Endothelial cell of umbilical vein (primary cell): ENCODE measurements at regions not wholly inside any gene's neighbourhood (a gene's known extent, or its start where the extent isn't known, plus 50 kb on each side); places are given as distances from the start of the nearest gene placed in this dataset.

Experiments used
- BruUV-seq: library from RNA; stranded (reverse); fragments of 400-500 nt; replicated peaks from 2 replicates; lab custom pipeline; 2021; lab: Mats Ljungman, UMichigan
- CTCF ChIA-PET: fragments of 300-600, 350-600 bp; sonication (Branson Sonifier 250); formaldehyde crosslinking; loops from one replicate; lab custom pipeline; 2021; ENCODE audit warnings: antibody characterized with exemption, inconsistent platforms; lab: Charles Lee
- POLR2A ChIA-PET: fragments of 300-600, 350-600 bp; sonication (Branson Sonifier 250); formaldehyde crosslinking; loops from one replicate; lab custom pipeline; 2021; ENCODE audit warnings: antibody characterized with exemption, inconsistent platforms; lab: Charles Lee
- DNase-seq: peaks from one replicate; pipeline ENCODE4 v3.0.0-alpha.2; 2011; ENCODE audit warnings: low read depth, low spot score
- FAIRE-seq: peaks from 2 replicates; lab custom pipeline; 2011; peaks lifted over from hg19 to GRCh38; lab: Jason Lieb, UNC
- H2AFZ ChIP-seq: 2 replicates; pipeline ENCODE4 v1.6.0; 2012; ENCODE audit warnings: low read depth, low read length, control low read depth, inconsistent platforms
- H3K27ac ChIP-seq: 2 replicates; pipeline ENCODE4 v1.5.1; 2011; ENCODE audit warnings: low read depth, mild to moderate bottlenecking, control low read depth, low read length, moderate library complexity; ENCODE audit not compliant: insufficient read depth
- H3K27me3 ChIP-seq, 2 experiments: 2 replicates each; pipeline versions ENCODE4 v1.6.0 to v1.6.1; 2011; ENCODE audit warnings: low read length in 2 of 2, mixed read lengths in 1 of 2; ENCODE audit not compliant: control insufficient read depth in 2 of 2, insufficient read depth in 2 of 2
- H3K36me3 ChIP-seq, 2 experiments: 2 replicates in 1 of 2; 3 replicates in 1 of 2; pipeline ENCODE4 v1.5.1; 2011; ENCODE audit warnings: low read length in 2 of 2, mild to moderate bottlenecking in 1 of 2, moderate library complexity in 1 of 2; ENCODE audit not compliant: control insufficient read depth in 2 of 2, insufficient read depth in 2 of 2; ENCODE audit errors: extremely low read depth in 1 of 2
- H3K4me1 ChIP-seq: 3 replicates; pipeline ENCODE4 v1.5.1; 2011; ENCODE audit warnings: mild to moderate bottlenecking, low read length; ENCODE audit not compliant: control insufficient read depth, insufficient read depth; ENCODE audit errors: extremely low read depth
- H3K4me2 ChIP-seq: 2 replicates; pipeline ENCODE4 v1.6.1; 2011; ENCODE audit warnings: low read length, control low read depth, mixed read lengths; ENCODE audit not compliant: insufficient read depth
- H3K4me3 ChIP-seq, 3 experiments: fragments of 200-600 bp in 1 of 3; sonication (generic), shearing (Covaris generic) in 1 of 3; replicated peaks in 1 of 3; 2 replicates each; pipeline ENCODE4 v1.5.1; 2011 to 2016; ENCODE audit warnings: control low read depth in 3 of 3, low read length in 3 of 3, mild to moderate bottlenecking in 2 of 3, inconsistent platforms in 1 of 3, low read depth in 1 of 3, moderate library complexity in 1 of 3; ENCODE audit not compliant: insufficient read depth in 1 of 3
- H3K79me2 ChIP-seq: 2 replicates; pipeline ENCODE4 v1.6.0; 2012; ENCODE audit warnings: low read length, inconsistent platforms; ENCODE audit not compliant: control insufficient read depth, insufficient read depth
- H3K9ac ChIP-seq: replicated peaks from 2 replicates; pipeline ENCODE3; 2011; ENCODE audit warnings: low read length, control low read depth; ENCODE audit not compliant: insufficient read depth; ENCODE audit errors: extremely low read depth
- H3K9me1 ChIP-seq: replicated peaks from 3 replicates; pipeline ENCODE4 v1.6.0; 2011; ENCODE audit warnings: mild to moderate bottlenecking, low read length; ENCODE audit not compliant: control insufficient read depth, insufficient read depth; ENCODE audit errors: extremely low read depth
- H3K9me3 ChIP-seq: replicated peaks from 2 replicates; pipeline ENCODE4 v1.5.1; 2012; ENCODE audit warnings: low read length, inconsistent platforms; ENCODE audit not compliant: control insufficient read depth, insufficient read depth
- H4K20me1 ChIP-seq: replicated peaks from 2 replicates; pipeline ENCODE3; 2011; ENCODE audit warnings: mild to moderate bottlenecking, low read length; ENCODE audit not compliant: control insufficient read depth, insufficient read depth; ENCODE audit errors: extremely low read depth
- CTCF ChIP-seq, 2 donors: IDR thresholded peaks; 1 replicate in 1 of 2; 2 replicates in 1 of 2; pipeline ENCODE4 v1.5.1; 2011; ENCODE audit warnings: low read length in 2 of 2, mild to moderate bottlenecking in 2 of 2, moderate library complexity in 2 of 2, control low read depth in 1 of 2, inconsistent platforms in 1 of 2, low read depth in 1 of 2; ENCODE audit not compliant: insufficient read depth in 1 of 2; ENCODE audit errors: extremely low read depth in 1 of 2
- EZH2 ChIP-seq: IDR thresholded peaks from 2 replicates; pipeline ENCODE4 v1.6.1; 2012; ENCODE audit warnings: borderline replicate concordance, low read depth, mild to moderate bottlenecking, moderate library complexity, low read length, inconsistent platforms; ENCODE audit not compliant: severe bottlenecking
- FOS ChIP-seq: IDR thresholded peaks from 2 replicates; pipeline ENCODE4 v1.6.1; 2011; ENCODE audit warnings: mild to moderate bottlenecking, low read length, moderate library complexity, borderline replicate concordance; ENCODE audit not compliant: insufficient read depth
- GATA2 ChIP-seq: IDR thresholded peaks from 2 replicates; pipeline ENCODE4 v1.7.0; 2011; ENCODE audit warnings: low read depth, mild to moderate bottlenecking, moderate library complexity, mixed read lengths, low read length; ENCODE audit not compliant: insufficient read length, insufficient read depth
- JUN ChIP-seq: IDR thresholded peaks from 2 replicates; pipeline ENCODE4 v1.6.1; 2011; ENCODE audit warnings: borderline replicate concordance, low read depth; ENCODE audit not compliant: insufficient read length, insufficient read depth
- MAX ChIP-seq: IDR thresholded peaks from 2 replicates; pipeline ENCODE4 v1.6.1; 2011; ENCODE audit not compliant: insufficient read depth, insufficient read length
- MYC ChIP-seq: IDR thresholded peaks from one replicate; pipeline ENCODE4 v1.6.1; 2011; ENCODE audit warnings: mild to moderate bottlenecking, low read depth, low read length
- POLR2A ChIP-seq: IDR thresholded peaks from 2 replicates; pipeline ENCODE4 v1.6.1; 2012; ENCODE audit warnings: low read depth, mild to moderate bottlenecking, control low read depth, low read length
- POLR2AphosphoS5 ChIP-seq: IDR thresholded peaks from 2 replicates; pipeline ENCODE4 v1.6.1; 2012; ENCODE audit warnings: low read depth, mild to moderate bottlenecking, control low read depth, low read length, moderate library complexity; ENCODE audit not compliant: insufficient read depth
- dilution Hi-C: fragments of 300-500 bp; cut with MboI; formaldehyde crosslinking; loops from one replicate; pipeline ENCODE4 v1.15.0; 2019; ENCODE audit warnings: low sequenced_read_pairs; ENCODE audit not compliant: extremely low pct_ligation_motif_present
- intact Hi-C: fragments of 100-400 bp; cut with micrococcal nuclease; formaldehyde crosslinking; loops from one replicate; pipeline ENCODE4 v1.10.0; 2022

- Histone ChIP-seq H3K27me3 (no peaks in the 10 kb centered on the region), H3K9ac (no peak overlapping the region), H3K79me2 (no peaks in the 10 kb centered on the region), H3K4me2 (no peak overlapping the region), H3K4me3 (no peak overlapping the region), H3K9me3 (no peaks in the 10 kb centered on the region), H3K36me3 (no peaks in the 10 kb centered on the region), H3K4me1 (no peaks in the 10 kb centered on the region), H3K27ac (no peak overlapping the region), H4K20me1 (no peaks in the 10 kb centered on the region), H3K9me1 (no peaks in the 10 kb centered on the region), H2AFZ (no peak overlapping the region)
- TF ChIP-seq GATA2 (no peak), JUN (no peak), MAX (no peak), POLR2AphosphoS5 (no peak), POLR2A (no peak), MYC (no peak), FOS (no peak), EZH2 (no peak), CTCF (IDR thresholded peaks at IDR 0.05; ENCODE audit: extremely low read depth in 1 of 2, insufficient read depth in 1 of 2, low read depth in 1 of 2, low read length in 2 of 2) (no peak)
- ChIA-PET CTCF (interaction anchor here (0.7 kb wide), 1 partner anchor 16 kb away, joined by 3 read pairs; no protein-coding TSS in a partner anchor), POLR2A (no interaction called here)
- BruUV-seq = no TSS peak
- DNase-seq = peak; percentile 10
- intact Hi-C loops = no loop called here
- FAIRE-seq = no peak
- dilution Hi-C loops = no loop called here
Observed at GRCh38 chr1:187621951-187622350, 793.2 kb downstream of the PLA2G4A start.
